Lung (tissue), 11 donors: ENCODE measurements at regions not wholly inside any gene's neighbourhood (a gene's known extent, or its start where the extent isn't known, plus 50 kb on each side); places are given as distances from the start of the nearest gene placed in this dataset.

ENCODE experiments used
- ATAC-seq: fragments of 200-7000 bp; cut with Tn5 transposase; one replicate; pipeline ENCODE4 v1.9.1; 2020; ENCODE audit warnings: moderate number of reproducible peaks; ENCODE audit not compliant: insufficient read depth, low FRiP score
- DNase-seq, 3 donors: peaks; one replicate each; pipeline ENCODE4 v3.0.0-alpha.2; 2013 to 2017
- H3K27ac ChIP-seq, 2 donors: one replicate each; pipeline ENCODE4 v1.5.1; 2013; ENCODE audit warnings: mild to moderate bottlenecking in 2 of 2, moderate library complexity in 2 of 2, control low read depth in 1 of 2, inconsistent platforms in 1 of 2, low read depth in 1 of 2, low read length in 1 of 2
- H3K27me3 ChIP-seq, 3 donors: one replicate each; pipeline ENCODE4 v1.5.1; 2013; ENCODE audit warnings: low read length in 2 of 3; ENCODE audit not compliant: control insufficient read depth in 3 of 3, insufficient read depth in 3 of 3
- H3K36me3 ChIP-seq, 4 donors: one replicate each; pipeline ENCODE4 v1.5.1; 2013; ENCODE audit warnings: low read length in 4 of 4, mild to moderate bottlenecking in 1 of 4, moderate library complexity in 1 of 4; ENCODE audit not compliant: control insufficient read depth in 4 of 4, insufficient read depth in 4 of 4
- H3K4me1 ChIP-seq, 5 donors: one replicate each; pipeline ENCODE4 v1.5.1; 2013; ENCODE audit warnings: low read length in 5 of 5, mild to moderate bottlenecking in 2 of 5, moderate library complexity in 1 of 5; ENCODE audit not compliant: control insufficient read depth in 5 of 5, insufficient read depth in 5 of 5
- H3K4me3 ChIP-seq: one replicate; pipeline ENCODE4 v1.5.1; 2013; ENCODE audit warnings: mild to moderate bottlenecking, control low read depth, moderate library complexity
- H3K9ac ChIP-seq, 2 donors: one replicate each; pipeline ENCODE4 v1.5.1; 2013; ENCODE audit warnings: low read length in 2 of 2, control low read depth in 1 of 2; ENCODE audit not compliant: insufficient read depth in 1 of 2
- H3K9me3 ChIP-seq, 4 donors: one replicate each; pipeline ENCODE4 v1.5.1; 2013; ENCODE audit warnings: low read length in 3 of 4, mild to moderate bottlenecking in 1 of 4, moderate library complexity in 1 of 4; ENCODE audit not compliant: control insufficient read depth in 4 of 4, insufficient read depth in 3 of 4
- CTCF ChIP-seq: IDR thresholded peaks from 2 replicates; pipeline ENCODE4 v1.5.1; 2012; ENCODE audit warnings: mild to moderate bottlenecking; ENCODE audit errors: control extremely low read depth, extremely low read depth
- WGBS, 2 donors: extraction: QIAGEN DNeasy Blood & Tissue Kit; methylation state at CpG; one replicate each; pipeline ENCODE4 v1.1.7; 2013; 5-methylcytosine and 5-hydroxymethylcytosine counted together
- donor health status: control.
- donor health status: control.
- donor health status: Bipolar disorder and iron deficiency.
- donor health status: healthy.
- donor health status: DM: yes; HTN: yes; CAD: no.

- Histone ChIP-seq H3K9ac (no peak overlapping the region), H3K36me3 (no peaks in the 10 kb centered on the region), H3K4me3 (no peak overlapping the region), H3K4me1 (peaks cover 0 to 7% (median 0%) of the 10 kb centered on the region in 5 donors), H3K9me3 (no peaks in the 10 kb centered on the region), H3K27me3 (no peaks in the 10 kb centered on the region), H3K27ac (no peak overlapping the region)
- DNase-seq (no peak), ATAC-seq (no peak)
- no peak for TF ChIP-seq CTCF
- WGBS, 2 donors = 87 to 94% methylated on average over 1 of the region's 1 CpG
Measured at GRCh38 chr6:163772701-163773100, 358.2 kb downstream of the QKI start.

GRCh38 chr6:163771180-163771579 lies 356.7 kb downstream of the QKI start:
- H3K27me3 ChIP-seq = no peaks in the 10 kb centered on the region
- ATAC-seq (no peak), DNase-seq (no peak)
- no peak overlapping the region for H3K27ac ChIP-seq
- no peak overlapping the region for H3K9ac ChIP-seq
- no peaks in the 10 kb centered on the region for H3K4me1 ChIP-seq
- no peaks in the 10 kb centered on the region for H3K9me3 ChIP-seq
- TF ChIP-seq CTCF = no peak
- 65 to 84% methylated on average over 1 of the region's 1 CpG for WGBS, 2 donors
- no peak overlapping the region for H3K4me3 ChIP-seq
- no peaks in the 10 kb centered on the region for H3K36me3 ChIP-seq

GRCh38 chr6:163768905-163769304 lies 354.4 kb downstream of the QKI start:
- Histone ChIP-seq H3K4me3 (no peak overlapping the region), H3K4me1 (peaks cover 0 to 5% (median 0%) of the 10 kb centered on the region in 5 donors), H3K27me3 (no peaks in the 10 kb centered on the region), H3K9me3 (no peaks in the 10 kb centered on the region), H3K36me3 (no peaks in the 10 kb centered on the region), H3K27ac (no peak overlapping the region), H3K9ac (no peak overlapping the region)
- TF ChIP-seq CTCF = no peak
- ATAC-seq (no peak), DNase-seq (no peak)

GRCh38 chr6:163766936-163767335 lies 352.4 kb downstream of the QKI start:
- no peak for TF ChIP-seq CTCF
- H3K27me3 ChIP-seq = no peaks in the 10 kb centered on the region
- H3K27ac ChIP-seq = no peak overlapping the region
- no peak overlapping the region for H3K9ac ChIP-seq
- H3K4me3 ChIP-seq = no peak overlapping the region
- DNase-seq (no peak), ATAC-seq (no peak)
- WGBS, 2 donors = 89 to 91% methylated on average over 2 of the region's 2 CpGs
- peaks cover 0 to 5% (median 0%) of the 10 kb centered on the region in 5 donors for H3K4me1 ChIP-seq
- H3K9me3 ChIP-seq = no peaks in the 10 kb centered on the region
- no peaks in the 10 kb centered on the region for H3K36me3 ChIP-seq
